HCT116 (cell line): ENCODE measurements at regions not wholly inside any gene's neighbourhood (a gene's known extent, or its start where the extent isn't known, plus 50 kb on each side); places are given as distances from the start of the nearest gene placed in this dataset.

Source experiments
- ATAC-seq: fragments of 200-7000 bp; cut with Tn5 transposase; 2 replicates; pipeline ENCODE4 v1.9.1; 2020; ENCODE audit warnings: mild to moderate bottlenecking, moderate library complexity
- BruUV-seq: library from RNA; stranded (reverse); fragments of 400-500 nt; replicated peaks from 2 replicates; lab custom pipeline; 2021; lab: Mats Ljungman, UMichigan
- CTCF ChIA-PET: fragments of 300-600 bp; sonication (Branson Sonifier 250); formaldehyde crosslinking; loops from one replicate; lab custom pipeline; 2021; ENCODE audit warnings: antibody characterized with exemption; lab: Charles Lee
- POLR2A ChIA-PET: fragments of 300-600, 350-600 bp; sonication (Branson Sonifier 250); formaldehyde crosslinking; loops from one replicate; lab custom pipeline; 2021; ENCODE audit warnings: antibody characterized with exemption; lab: Charles Lee
- RAD21 ChIA-PET, 2 experiments: fragments of 300-600 bp; sonication (Branson Sonifier 250); formaldehyde crosslinking; loops; one replicate each; lab custom pipeline; 2023; ENCODE audit warnings: low total read pairs in 2 of 2; ENCODE audit not compliant: uncharacterized antibody in 2 of 2, unreplicated experiment in 2 of 2, low non-redundant PET in 1 of 2; lab: Charles Lee
- DNase-seq: peaks from one replicate; pipeline ENCODE4 v3.0.0-alpha.2; 2010; ENCODE audit warnings: low read depth, low spot score
- H2AFZ ChIP-seq: fragments of 200-600 bp; shearing (Covaris generic), sonication (generic); 2 replicates; pipeline ENCODE4 v1.6.1; 2017; ENCODE audit warnings: low read depth, mixed run types, mixed read lengths, antibody characterized with exemption, low read length; ENCODE audit not compliant: poor library complexity, severe bottlenecking
- H3K27ac ChIP-seq: 2 replicates; pipeline ENCODE4 v1.5.1; 2012; ENCODE audit warnings: low read depth, low read length
- H3K27me3 ChIP-seq: fragments of 200-600 bp; sonication (generic); 2 replicates; pipeline ENCODE4 v1.6.1; 2016; ENCODE audit warnings: mixed run types, low read length, mixed read lengths; ENCODE audit not compliant: insufficient read depth
- H3K36me3 ChIP-seq, 2 experiments: fragments of 200-500 bp in 1 of 2; fragments of 200-600 bp in 1 of 2; sonication (Bioruptor generic) in 1 of 2; sonication (generic) in 1 of 2; 2 replicates each; pipeline versions ENCODE4 v1.5.1 to v1.6.1; 2014 to 2016; ENCODE audit warnings: low read length in 2 of 2, inconsistent platforms in 1 of 2, mixed read lengths in 1 of 2, mixed run types in 1 of 2; ENCODE audit not compliant: insufficient read depth in 2 of 2, control insufficient read depth in 1 of 2
- H3K4me1 ChIP-seq, 2 experiments: fragments of 200-600 bp in 1 of 2; sonication (generic) in 1 of 2; 2 replicates each; pipeline versions ENCODE4 v1.5.1 to v1.6.1; 2012 to 2017; ENCODE audit warnings: low read length in 2 of 2, inconsistent platforms in 1 of 2, mild to moderate bottlenecking in 1 of 2, mixed read lengths in 1 of 2, mixed run types in 1 of 2, moderate library complexity in 1 of 2; ENCODE audit not compliant: insufficient read depth in 2 of 2, control insufficient read depth in 1 of 2
- H3K4me2 ChIP-seq: fragments of 200-600 bp; sonication (generic); 2 replicates; pipeline ENCODE4 v1.6.1; 2017; ENCODE audit warnings: mixed run types, low read length, mixed read lengths
- H3K4me3 ChIP-seq, 2 experiments: fragments of 200-600 bp in 1 of 2; sonication (generic) in 1 of 2; replicated peaks in 1 of 2; 2 replicates each; pipeline ENCODE4 v1.5.1; 2011 to 2016; ENCODE audit warnings: low read length in 2 of 2, control low read depth in 1 of 2, low read depth in 1 of 2, mild to moderate bottlenecking in 1 of 2, mixed read lengths in 1 of 2, mixed run types in 1 of 2
- H3K79me2 ChIP-seq: fragments of 200-600 bp; sonication (generic); 2 replicates; pipeline ENCODE4 v1.6.1; 2017; ENCODE audit warnings: mild to moderate bottlenecking, mixed run types, low read length, moderate library complexity, mixed read lengths; ENCODE audit not compliant: insufficient read depth
- H3K9ac ChIP-seq: fragments of 200-600 bp; sonication (generic); 2 replicates; pipeline ENCODE4 v1.6.1; 2016; ENCODE audit warnings: low read length, mixed read lengths
- H3K9me2 ChIP-seq: fragments of 200-600 bp; sonication (generic), shearing (Covaris generic); 2 replicates; pipeline ENCODE4 v1.6.1; 2017; ENCODE audit warnings: mixed run types, mild to moderate bottlenecking, moderate library complexity; ENCODE audit not compliant: insufficient read depth
- H3K9me3 ChIP-seq, 2 experiments: fragments of 200-500 bp in 1 of 2; fragments of 200-600 bp in 1 of 2; sonication (Bioruptor generic) in 1 of 2; sonication (generic) in 1 of 2; 2 replicates each; pipeline ENCODE4 v1.6.1; 2014 to 2017; ENCODE audit warnings: low read length in 2 of 2, mixed read lengths in 2 of 2, inconsistent platforms in 1 of 2, low read depth in 1 of 2, mild to moderate bottlenecking in 1 of 2, mixed run types in 1 of 2, moderate library complexity in 1 of 2; ENCODE audit not compliant: control insufficient read depth in 1 of 2, insufficient read depth in 1 of 2
- H4K20me1 ChIP-seq: fragments of 200-600 bp; sonication (generic), shearing (Covaris generic); 2 replicates; pipeline ENCODE4 v1.6.1; 2017; ENCODE audit warnings: mixed run types, mild to moderate bottlenecking, moderate library complexity; ENCODE audit not compliant: insufficient read depth
- CBX3 ChIP-seq: IDR thresholded peaks from 2 replicates; pipeline ENCODE4 v1.6.1; 2012; ENCODE audit warnings: low read depth
- CEBPB ChIP-seq: IDR thresholded peaks from 2 replicates; pipeline ENCODE4 v1.6.1; 2012; ENCODE audit warnings: low read depth
- EGR1 ChIP-seq: IDR thresholded peaks from 2 replicates; pipeline ENCODE4 v1.6.1; 2012; ENCODE audit warnings: low read depth
- ELF1 ChIP-seq: IDR thresholded peaks from 2 replicates; pipeline ENCODE4 v1.6.1; 2012; ENCODE audit warnings: low read depth, borderline replicate concordance
- EZH2 ChIP-seq: fragments of 200-600 bp; sonication (generic); IDR thresholded peaks from 2 replicates; pipeline ENCODE4 v1.6.1; 2017; ENCODE audit warnings: antibody characterized with exemption, mixed run types
- EZH2phosphoT487 ChIP-seq: fragments of 200-600 bp; IDR thresholded peaks from 2 replicates; pipeline ENCODE4 v1.6.1; 2018; ENCODE audit warnings: antibody characterized with exemption, borderline replicate concordance
- FOSL1 ChIP-seq: IDR thresholded peaks from 2 replicates; pipeline ENCODE4 v1.6.1; 2012; ENCODE audit warnings: low read depth
- POLR2AphosphoS5 ChIP-seq: IDR thresholded peaks from 2 replicates; pipeline ENCODE4 v1.6.1; 2011; ENCODE audit warnings: mild to moderate bottlenecking, low read depth, low read length, moderate library complexity
- RAD21 ChIP-seq: IDR thresholded peaks from 2 replicates; pipeline ENCODE4 v1.6.1; 2012; ENCODE audit warnings: low read depth, mild to moderate bottlenecking
- SIN3A ChIP-seq: IDR thresholded peaks from 2 replicates; pipeline ENCODE4 v1.6.1; 2012; ENCODE audit warnings: low read depth
- SP1 ChIP-seq: IDR thresholded peaks from 2 replicates; pipeline ENCODE4 v1.6.1; 2012; ENCODE audit warnings: low read depth
- SRF ChIP-seq: IDR thresholded peaks from 2 replicates; pipeline ENCODE4 v1.6.1; 2012; ENCODE audit warnings: low read depth
- TCF7L2 ChIP-seq: IDR thresholded peaks from 2 replicates; pipeline ENCODE4 v1.7.0; 2011; ENCODE audit warnings: borderline replicate concordance, inconsistent platforms; ENCODE audit not compliant: insufficient read depth, insufficient read length; ENCODE audit errors: extremely low read depth
- ZFX ChIP-seq: fragments of 450-650 bp; IDR thresholded peaks from 2 replicates; pipeline ENCODE4 v1.6.1; 2017
- intact Hi-C: fragments of 100-400 bp; cut with micrococcal nuclease; formaldehyde crosslinking; loops from 2 replicates; pipeline ENCODE4 v1.10.0; 2022
- TF ChIP-seq, protein P1 (sequence below): IDR thresholded peaks from 2 replicates; pipeline ENCODE4 v1.6.1; 2012
- TF ChIP-seq, protein P2 (sequence below): IDR thresholded peaks from 2 replicates; pipeline ENCODE4 v1.6.1; 2011; ENCODE audit warnings: mild to moderate bottlenecking, low read length, moderate library complexity; ENCODE audit not compliant: insufficient replicate concordance; ENCODE audit errors: extremely low read depth
- TF ChIP-seq, protein P3 (sequence below), 3 experiments: fragments of 200-600 bp in 1 of 3; sonication (generic) in 1 of 3; IDR thresholded peaks in 2 of 3; conservative IDR thresholded peaks in 1 of 3; 2 replicates each; pipeline ENCODE4 v1.5.1; 2012 to 2017; ENCODE audit warnings: low read depth in 2 of 3, low read length in 2 of 3, antibody characterized with exemption in 1 of 3, borderline replicate concordance in 1 of 3, control low read depth in 1 of 3, mild to moderate bottlenecking in 1 of 3, mixed read lengths in 1 of 3, mixed run types in 1 of 3, moderate library complexity in 1 of 3; ENCODE audit not compliant: insufficient read depth in 1 of 3

DNA sequence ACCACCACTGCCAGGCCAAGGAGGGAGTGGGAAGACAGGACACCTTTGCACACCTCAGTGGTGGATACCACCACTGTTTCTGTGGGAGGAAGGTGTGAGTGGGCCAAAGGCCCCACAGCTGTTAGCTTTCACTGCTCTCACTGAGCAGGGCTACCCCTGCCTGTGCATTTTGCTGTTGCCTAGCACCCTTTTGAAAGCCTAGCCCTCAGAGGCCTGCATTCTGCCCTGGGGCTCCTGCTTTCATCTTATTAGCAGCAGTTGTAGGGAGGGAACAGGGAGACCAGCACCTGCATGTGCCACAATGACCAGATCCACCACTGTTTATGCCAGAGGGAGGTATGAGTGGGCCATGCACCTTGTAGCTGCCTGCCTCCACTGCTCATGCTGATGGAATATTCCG is 110.9 kb upstream of the C21orf91 start:
- no peaks in the 10 kb centered on the region for H3K36me3 ChIP-seq
- RAD21 ChIA-PET: no interaction called here
- no peak for ATAC-seq

More for the DNA sequence above, 110.9 kb upstream of the C21orf91 start:
- H3K9me3 ChIP-seq: no peaks in the 10 kb centered on the region
- H3K27me3 ChIP-seq: no peaks in the 10 kb centered on the region
- H3K27ac ChIP-seq: no peak overlapping the region
- H3K9ac ChIP-seq: no peak overlapping the region
- H4K20me1 ChIP-seq: no peaks in the 10 kb centered on the region
- no TSS peak for BruUV-seq
- TF ChIP-seq, protein P1, sequence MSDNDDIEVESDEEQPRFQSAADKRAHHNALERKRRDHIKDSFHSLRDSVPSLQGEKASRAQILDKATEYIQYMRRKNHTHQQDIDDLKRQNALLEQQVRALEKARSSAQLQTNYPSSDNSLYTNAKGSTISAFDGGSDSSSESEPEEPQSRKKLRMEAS: no peak
- no peak for TF ChIP-seq SRF
- TF ChIP-seq, protein P2, sequence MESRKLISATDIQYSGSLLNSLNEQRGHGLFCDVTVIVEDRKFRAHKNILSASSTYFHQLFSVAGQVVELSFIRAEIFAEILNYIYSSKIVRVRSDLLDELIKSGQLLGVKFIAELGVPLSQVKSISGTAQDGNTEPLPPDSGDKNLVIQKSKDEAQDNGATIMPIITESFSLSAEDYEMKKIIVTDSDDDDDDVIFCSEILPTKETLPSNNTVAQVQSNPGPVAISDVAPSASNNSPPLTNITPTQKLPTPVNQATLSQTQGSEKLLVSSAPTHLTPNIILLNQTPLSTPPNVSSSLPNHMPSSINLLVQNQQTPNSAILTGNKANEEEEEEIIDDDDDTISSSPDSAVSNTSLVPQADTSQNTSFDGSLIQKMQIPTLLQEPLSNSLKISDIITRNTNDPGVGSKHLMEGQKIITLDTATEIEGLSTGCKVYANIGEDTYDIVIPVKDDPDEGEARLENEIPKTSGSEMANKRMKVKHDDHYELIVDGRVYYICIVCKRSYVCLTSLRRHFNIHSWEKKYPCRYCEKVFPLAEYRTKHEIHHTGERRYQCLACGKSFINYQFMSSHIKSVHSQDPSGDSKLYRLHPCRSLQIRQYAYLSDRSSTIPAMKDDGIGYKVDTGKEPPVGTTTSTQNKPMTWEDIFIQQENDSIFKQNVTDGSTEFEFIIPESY: no peak
- no peak for TF ChIP-seq CBX3
- TF ChIP-seq ELF1: no peak
- no peak for TF ChIP-seq EZH2phosphoT487
- no peak for TF ChIP-seq SIN3A
- TF ChIP-seq RAD21: no peak
- no peak for TF ChIP-seq EGR1
- TF ChIP-seq TCF7L2: no peak
- no peak for TF ChIP-seq EZH2
- no peak for TF ChIP-seq SP1
- TF ChIP-seq CEBPB: no peak
- TF ChIP-seq POLR2AphosphoS5: no peak
- TF ChIP-seq FOSL1: no peak
- TF ChIP-seq, protein P3, sequence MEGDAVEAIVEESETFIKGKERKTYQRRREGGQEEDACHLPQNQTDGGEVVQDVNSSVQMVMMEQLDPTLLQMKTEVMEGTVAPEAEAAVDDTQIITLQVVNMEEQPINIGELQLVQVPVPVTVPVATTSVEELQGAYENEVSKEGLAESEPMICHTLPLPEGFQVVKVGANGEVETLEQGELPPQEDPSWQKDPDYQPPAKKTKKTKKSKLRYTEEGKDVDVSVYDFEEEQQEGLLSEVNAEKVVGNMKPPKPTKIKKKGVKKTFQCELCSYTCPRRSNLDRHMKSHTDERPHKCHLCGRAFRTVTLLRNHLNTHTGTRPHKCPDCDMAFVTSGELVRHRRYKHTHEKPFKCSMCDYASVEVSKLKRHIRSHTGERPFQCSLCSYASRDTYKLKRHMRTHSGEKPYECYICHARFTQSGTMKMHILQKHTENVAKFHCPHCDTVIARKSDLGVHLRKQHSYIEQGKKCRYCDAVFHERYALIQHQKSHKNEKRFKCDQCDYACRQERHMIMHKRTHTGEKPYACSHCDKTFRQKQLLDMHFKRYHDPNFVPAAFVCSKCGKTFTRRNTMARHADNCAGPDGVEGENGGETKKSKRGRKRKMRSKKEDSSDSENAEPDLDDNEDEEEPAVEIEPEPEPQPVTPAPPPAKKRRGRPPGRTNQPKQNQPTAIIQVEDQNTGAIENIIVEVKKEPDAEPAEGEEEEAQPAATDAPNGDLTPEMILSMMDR (IDR thresholded peaks at IDR 0.05 in 2 of 3, conservative IDR thresholded peaks at IDR 0.05 in 1 of 3; ENCODE audit: borderline replicate concordance in 1 of 3, insufficient read depth in 1 of 3, low read depth in 2 of 3, low read length in 2 of 3): no peak
- no peak for TF ChIP-seq ZFX
- CTCF ChIA-PET: no interaction called here
- H3K4me1 ChIP-seq: no peaks in the 10 kb centered on the region
- no peak overlapping the region for H2AFZ ChIP-seq
- POLR2A ChIA-PET: no interaction called here
- DNase-seq: no peak
- peak overlapping the region; percentile 60; the same call in 1 of the 2 replicates for H3K4me2 ChIP-seq
- H3K9me2 ChIP-seq: no peaks in the 10 kb centered on the region
- no peaks in the 10 kb centered on the region for H3K79me2 ChIP-seq
- peak overlapping the region in 1 of 2 experiments; percentile 51; a peak in 1 of 4 replicates for H3K4me3 ChIP-seq
- intact Hi-C loops: no loop called here
